ENCODE measurements at regions not wholly inside any gene's neighbourhood (a gene's known extent, or its start where the extent isn't known, plus 50 kb on each side); places are given as distances from the start of the nearest gene placed in this dataset.
"Not testable (repeated sequence)": the region's sequence is repeated elsewhere in the genome, so short reads cannot be mapped to it uniquely, and the experiment has no call there.

GRCh38 chr2:17460371-17461086 is 57.7 kb downstream of the RAD51AP2 start:
- no peak for DNase-seq

- no peak for DNase-seq
Measured at GRCh38 chr2:17455343-17455742, 62.9 kb downstream of the RAD51AP2 start.

- DNase-seq = not testable (repeated sequence)
Measured at GRCh38 chr2:17446191-17446590, 72.0 kb downstream of the RAD51AP2 start.

- no peak for DNase-seq
Measured at GRCh38 chr2:17445744-17446143, 72.5 kb downstream of the RAD51AP2 start.

GRCh38 chr2:17442334-17442733 is 75.9 kb downstream of the RAD51AP2 start:
- DNase-seq = no peak

GRCh38 chr2:17441790-17442189 is 76.5 kb downstream of the RAD51AP2 start:
- DNase-seq = no peak

- DNase-seq = no peak
Measured at GRCh38 chr2:17441055-17441771, 77.0 kb downstream of the RAD51AP2 start.

- no peak for DNase-seq
Measured at GRCh38 chr2:17430326-17430725, 87.9 kb downstream of the RAD51AP2 start.

GRCh38 chr2:17429130-17429529 is 89.1 kb downstream of the RAD51AP2 start:
- DNase-seq = no peak

GRCh38 chr2:17427401-17427800 is 90.8 kb downstream of the RAD51AP2 start:
- no peak for DNase-seq

GRCh38 chr2:17426743-17427142 is 91.5 kb downstream of the RAD51AP2 start:
- DNase-seq = no peak

- no peak for DNase-seq
Measured at GRCh38 chr2:17422061-17422460, 96.2 kb downstream of the RAD51AP2 start.

GRCh38 chr2:17416884-17417391 is 101.3 kb downstream of the RAD51AP2 start:
- DNase-seq = no peak

- DNase-seq = no peak
Measured at GRCh38 chr2:17413036-17413435, 105.2 kb downstream of the RAD51AP2 start.

- no peak for DNase-seq
Measured at GRCh38 chr2:17401096-17401495, 117.1 kb downstream of the RAD51AP2 start.

GRCh38 chr2:17398770-17399169 is 119.5 kb downstream of the RAD51AP2 start:
- no peak for DNase-seq

- DNase-seq = no peak
Measured at GRCh38 chr2:17388798-17389197, 129.4 kb downstream of the RAD51AP2 start.

GRCh38 chr2:17387591-17387990 is 130.6 kb downstream of the RAD51AP2 start:
- DNase-seq = no peak

- no peak for DNase-seq
Measured at GRCh38 chr2:17386771-17387170, 131.5 kb downstream of the RAD51AP2 start.

GRCh38 chr2:17380003-17380402 is 138.2 kb downstream of the RAD51AP2 start:
- DNase-seq = no peak

- DNase-seq = no peak
Measured at GRCh38 chr2:17375262-17375661, 143.0 kb downstream of the RAD51AP2 start.

GRCh38 chr2:17373741-17374140 is 144.5 kb downstream of the RAD51AP2 start:
- no peak for DNase-seq

- DNase-seq = no peak
Measured at GRCh38 chr2:17373041-17373440, 145.2 kb downstream of the RAD51AP2 start.

- no peak for DNase-seq
Measured at GRCh38 chr2:17363846-17364245, 154.4 kb downstream of the RAD51AP2 start.
